ENCODE measurements at regions not wholly inside any gene's neighbourhood (a gene's known extent, or its start where the extent isn't known, plus 50 kb on each side); places are given as distances from the start of the nearest gene placed in this dataset.

DNA sequence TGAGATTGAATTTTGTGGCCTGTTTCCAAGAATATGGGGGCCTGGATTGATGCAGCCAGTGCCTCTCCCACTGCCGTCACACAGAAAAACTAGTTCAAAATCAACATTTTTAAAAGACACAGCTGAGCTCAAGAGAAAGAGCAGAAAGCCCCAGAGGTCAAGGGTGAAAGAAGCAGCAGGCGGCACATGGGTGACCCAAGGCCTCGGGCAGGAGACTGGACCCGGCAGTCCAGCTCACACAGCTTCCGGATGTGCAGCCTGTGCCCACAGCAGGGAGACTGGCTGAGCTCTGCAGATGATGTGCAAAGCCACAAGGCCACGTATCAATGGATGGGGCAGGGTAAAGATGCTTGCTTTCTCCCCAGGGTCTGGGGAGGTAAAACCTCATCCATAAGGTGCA, 50.4 kb upstream of the RNF32 start:
- DNase-seq (ENCODE audit: low read depth): no peak
- TF ChIP-seq, protein P1, sequence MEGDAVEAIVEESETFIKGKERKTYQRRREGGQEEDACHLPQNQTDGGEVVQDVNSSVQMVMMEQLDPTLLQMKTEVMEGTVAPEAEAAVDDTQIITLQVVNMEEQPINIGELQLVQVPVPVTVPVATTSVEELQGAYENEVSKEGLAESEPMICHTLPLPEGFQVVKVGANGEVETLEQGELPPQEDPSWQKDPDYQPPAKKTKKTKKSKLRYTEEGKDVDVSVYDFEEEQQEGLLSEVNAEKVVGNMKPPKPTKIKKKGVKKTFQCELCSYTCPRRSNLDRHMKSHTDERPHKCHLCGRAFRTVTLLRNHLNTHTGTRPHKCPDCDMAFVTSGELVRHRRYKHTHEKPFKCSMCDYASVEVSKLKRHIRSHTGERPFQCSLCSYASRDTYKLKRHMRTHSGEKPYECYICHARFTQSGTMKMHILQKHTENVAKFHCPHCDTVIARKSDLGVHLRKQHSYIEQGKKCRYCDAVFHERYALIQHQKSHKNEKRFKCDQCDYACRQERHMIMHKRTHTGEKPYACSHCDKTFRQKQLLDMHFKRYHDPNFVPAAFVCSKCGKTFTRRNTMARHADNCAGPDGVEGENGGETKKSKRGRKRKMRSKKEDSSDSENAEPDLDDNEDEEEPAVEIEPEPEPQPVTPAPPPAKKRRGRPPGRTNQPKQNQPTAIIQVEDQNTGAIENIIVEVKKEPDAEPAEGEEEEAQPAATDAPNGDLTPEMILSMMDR (conservative IDR thresholded peaks at IDR 0.05; ENCODE audit: control insufficient read depth, insufficient read depth, low read depth, low read length): no peak
- H3K4me3 ChIP-seq (ENCODE audit: control insufficient read depth, low read depth, low read length): no peak overlapping the region

DNA sequence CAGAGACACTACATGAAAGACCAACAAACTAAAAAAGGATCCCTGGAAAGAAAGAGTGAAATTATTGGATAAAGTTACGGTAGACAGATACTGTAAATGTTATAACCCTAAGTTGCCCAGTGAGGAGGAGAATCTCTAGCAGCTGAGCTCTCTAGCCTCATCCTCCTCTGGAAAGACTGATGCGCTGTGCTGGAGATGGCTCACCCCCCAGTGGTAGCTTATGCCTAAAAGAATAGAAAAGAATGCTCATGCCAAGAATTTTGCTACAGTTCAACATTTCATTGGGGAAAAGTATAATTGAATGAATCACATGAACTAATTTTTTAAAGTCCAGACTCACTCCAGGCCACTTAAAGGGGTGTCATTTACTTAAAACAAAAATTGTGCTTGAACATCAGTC, 50.8 kb upstream of the RNF32 start:
- TF ChIP-seq, protein P1 (conservative IDR thresholded peaks at IDR 0.05; ENCODE audit: control insufficient read depth, insufficient read depth, low read depth, low read length): no peak
- DNase-seq (ENCODE audit: low read depth): no peak
- H3K4me3 ChIP-seq (ENCODE audit: control insufficient read depth, low read depth, low read length): no peak overlapping the region

DNA sequence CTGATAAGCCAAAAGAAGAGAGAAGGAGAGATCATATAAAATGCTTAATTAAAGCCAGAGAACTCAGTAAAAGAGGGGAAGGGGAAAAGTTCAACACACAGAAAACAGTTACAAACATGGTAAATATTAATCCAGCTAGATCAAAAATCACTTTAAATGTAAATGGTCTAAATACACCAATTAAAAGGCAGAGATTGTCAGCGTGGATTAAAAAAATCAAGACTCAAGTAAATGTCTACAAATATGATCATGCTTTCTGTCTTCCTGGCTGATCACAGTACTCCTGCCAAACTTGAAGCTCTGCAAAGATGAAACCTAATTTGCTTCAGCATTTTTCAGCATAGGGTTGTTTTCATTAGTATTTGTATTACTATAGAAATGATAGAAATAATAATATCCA, 54.6 kb upstream of the RNF32 start:
- no peak for DNase-seq (ENCODE audit: low read depth)
- no peak overlapping the region for H3K4me3 ChIP-seq (ENCODE audit: control insufficient read depth, low read depth, low read length)
- TF ChIP-seq, protein P1 (conservative IDR thresholded peaks at IDR 0.05; ENCODE audit: control insufficient read depth, insufficient read depth, low read depth, low read length): no peak

DNA sequence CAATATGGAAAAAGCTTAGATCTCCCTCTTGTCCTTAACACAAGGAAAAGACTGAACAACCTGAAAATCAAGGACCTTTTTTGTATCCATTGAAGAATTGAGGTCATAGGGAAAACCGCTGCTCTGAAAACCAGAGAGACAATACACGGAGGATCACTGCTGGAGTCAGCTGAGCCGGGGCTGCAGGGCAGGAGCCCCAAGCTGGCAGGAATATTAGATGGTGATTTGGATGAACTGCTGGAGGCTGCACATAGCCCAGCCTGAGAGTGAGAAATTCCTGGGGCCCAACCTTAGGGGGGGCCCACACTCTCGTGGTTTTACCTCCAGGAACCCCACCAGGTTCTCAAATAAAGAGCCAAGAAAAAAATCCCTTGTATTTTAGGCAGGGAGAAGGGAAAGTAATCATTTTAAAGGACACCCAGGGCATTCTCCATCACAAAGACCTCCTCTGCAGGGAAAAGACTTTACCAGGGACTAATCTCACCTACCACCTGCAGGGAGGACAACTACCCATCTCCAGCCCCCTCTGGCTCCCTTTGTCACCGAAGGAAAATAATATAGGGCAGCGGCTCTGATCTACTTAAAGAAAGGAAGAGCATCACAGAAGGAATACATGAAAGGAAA, 55.4 kb upstream of the RNF32 start:
- TF ChIP-seq, protein P1 (conservative IDR thresholded peaks at IDR 0.05; ENCODE audit: control insufficient read depth, insufficient read depth, low read depth, low read length): no peak
- no peak for DNase-seq (ENCODE audit: low read depth)
- no peak overlapping the region for H3K4me3 ChIP-seq (ENCODE audit: control insufficient read depth, low read depth, low read length)

DNA sequence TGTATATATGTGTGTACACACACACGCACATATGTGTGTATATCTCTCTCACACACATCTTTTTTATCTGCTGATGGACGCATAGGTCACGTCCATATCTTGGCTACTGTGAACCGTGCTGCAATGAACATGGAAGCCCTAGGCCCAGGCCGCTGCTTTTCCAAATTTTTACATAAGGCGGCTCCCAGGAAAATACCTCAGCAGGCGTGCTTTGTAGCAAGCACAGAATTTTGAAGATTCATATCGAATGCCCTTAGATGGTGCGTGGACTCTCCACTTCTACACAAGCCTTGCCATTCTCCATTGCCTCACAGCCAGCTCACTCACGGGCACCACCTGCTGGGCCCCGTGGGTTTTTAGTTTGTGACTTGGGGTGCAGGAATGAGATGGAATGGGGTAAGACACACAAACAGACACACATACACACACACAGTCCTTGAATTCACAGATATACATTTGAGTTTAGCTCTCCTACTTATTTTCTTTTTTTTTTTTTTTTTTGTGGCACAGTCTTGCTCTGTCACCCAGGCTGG, 57.9 kb upstream of the RNF32 start:
- DNase-seq (ENCODE audit: low read depth): no peak
- TF ChIP-seq, protein P1 (conservative IDR thresholded peaks at IDR 0.05; ENCODE audit: control insufficient read depth, insufficient read depth, low read depth, low read length): no peak
- H3K4me3 ChIP-seq (ENCODE audit: control insufficient read depth, low read depth, low read length): no peak overlapping the region

DNA sequence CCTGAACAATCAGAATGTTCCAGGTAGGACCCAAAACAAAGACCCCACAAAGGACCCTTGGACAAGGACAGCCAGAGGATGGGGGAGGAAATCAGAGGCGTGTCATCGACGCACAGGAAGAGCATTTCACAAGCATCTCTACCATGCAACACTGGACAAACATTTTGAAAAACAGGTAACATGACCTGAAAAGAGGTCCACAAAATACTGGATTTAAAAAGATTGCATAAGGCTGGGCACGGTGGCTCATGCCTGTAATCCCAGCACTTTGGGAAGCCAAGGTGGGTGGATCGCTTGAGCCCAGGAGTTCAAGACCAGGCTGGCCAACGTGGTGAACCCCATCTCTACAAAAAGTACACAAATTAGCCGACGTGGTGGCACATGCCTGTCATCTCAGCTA, 60.5 kb upstream of the RNF32 start:
- TF ChIP-seq, protein P1 (conservative IDR thresholded peaks at IDR 0.05; ENCODE audit: control insufficient read depth, insufficient read depth, low read depth, low read length): no peak
- no peak for DNase-seq (ENCODE audit: low read depth)
- H3K4me3 ChIP-seq (ENCODE audit: control insufficient read depth, low read depth, low read length): no peak overlapping the region
